ENCODE measurements at regions not wholly inside any gene's neighbourhood (a gene's known extent, or its start where the extent isn't known, plus 50 kb on each side); places are given as distances from the start of the nearest gene placed in this dataset.

DNA sequence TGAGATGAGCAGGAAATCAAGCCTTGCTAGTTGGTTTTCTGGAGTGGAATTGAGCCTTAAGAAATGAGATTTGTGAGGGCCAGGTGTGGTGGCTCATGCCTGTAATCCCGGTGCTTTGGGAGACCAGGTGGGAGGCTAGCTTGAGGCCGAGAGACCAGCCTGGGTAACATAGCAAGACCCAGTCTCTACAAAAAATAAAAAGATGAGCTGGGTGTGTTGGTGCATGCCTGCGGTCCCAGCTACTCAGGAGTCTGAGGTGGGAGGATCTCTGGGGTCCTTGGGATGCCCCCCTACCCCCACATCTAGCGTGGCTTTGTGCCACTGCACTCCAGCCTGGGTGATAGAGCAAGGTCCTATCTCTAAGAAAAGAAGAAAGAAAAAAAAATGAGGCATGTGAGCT lies 104.2 kb upstream of the RTL1 start:
- intact Hi-C loops (cut with micrococcal nuclease): no loop called here
- no peak overlapping the region for H3K14ac ChIP-seq (replicated peaks; ENCODE audit: low read depth, low read length)
- H2BK20ac ChIP-seq (ENCODE audit: low read depth, low read length): no peak overlapping the region
- H3K9me3 ChIP-seq (ENCODE audit: control insufficient read depth, insufficient read depth, low read length): peaks cover 2% of the 10 kb centered on the region; the same call in 1 of the 2 replicates
- H3K4me2 ChIP-seq (ENCODE audit: low read depth, low read length): no peak overlapping the region
- dilution Hi-C loops (cut with HindIII; ENCODE audit: low sequenced_read_pairs, unreplicated experiment): no loop called here
- BruUV-seq (replicated peaks): no TSS peak
- no peak overlapping the region for H2BK120ac ChIP-seq (ENCODE audit: low read depth, low read length)
- H3K27ac ChIP-seq (ENCODE audit: insufficient read depth, low read length): no peak overlapping the region
- no CpG with 5 or more reads among the region's 4 CpGs for WGBS, 2 experiments (ENCODE audit: extremely low coverage in 2 of 2, insufficient read length in 1 of 2)
- no peak overlapping the region for H2AK5ac ChIP-seq (ENCODE audit: low read depth, low read length)
- CTCF ChIA-PET: no interaction called here
- H4K5ac ChIP-seq (ENCODE audit: low read depth, low read length): no peak overlapping the region
- no peak overlapping the region for H3K4me3 ChIP-seq (ENCODE audit: insufficient read depth, low read depth, low read length)
- no peak overlapping the region for H4K8ac ChIP-seq (ENCODE audit: low read depth in 2 of 2, low read length in 2 of 2)
- H3K79me1 ChIP-seq (ENCODE audit: low read depth in 1 of 2, low read length in 2 of 2): peaks cover 6 to 55% of the 10 kb centered on the region in 2 experiments; a peak in 3 of 4 replicates
- H2AK9ac ChIP-seq (replicated peaks; ENCODE audit: low read depth, low read length, poor library complexity): no peak overlapping the region
- no peak overlapping the region for H3K9ac ChIP-seq (ENCODE audit: low read depth, low read length)
- peaks cover 34% of the 10 kb centered on the region for H3K9me1 ChIP-seq (ENCODE audit: insufficient read depth, low read length)
- no peak overlapping the region for H4K91ac ChIP-seq (ENCODE audit: insufficient read depth, low read depth, low read length)
- no peak overlapping the region; the same call in 1 of the 2 replicates for H3K4ac ChIP-seq (ENCODE audit: low read depth, low read length)
- H3K27me3 ChIP-seq (ENCODE audit: control insufficient read depth, insufficient read depth, low read length): no peaks in the 10 kb centered on the region
- no peak overlapping the region for H3K23ac ChIP-seq (ENCODE audit: low read depth, low read length)
- H3K56ac ChIP-seq (ENCODE audit: extremely low read depth, insufficient read depth, low read length): no peak overlapping the region
- no peak overlapping the region for H2AFZ ChIP-seq (replicated peaks; ENCODE audit: low read length, poor library complexity)
- POLR2A ChIA-PET (ENCODE audit: unreplicated experiment): no interaction called here
- no peak overlapping the region for H2BK15ac ChIP-seq (ENCODE audit: low read depth, low read length)
- ATAC-seq (ENCODE audit: low read depth) (no peak), DNase-seq (no peak)
- peaks cover 37% of the 10 kb centered on the region for H4K20me1 ChIP-seq (ENCODE audit: insufficient read depth, low read length)
- in situ Hi-C loops (cut with MboI; ENCODE audit: low sequenced_read_pairs): no loop called here
- peaks cover 50% of the 10 kb centered on the region for H3K36me3 ChIP-seq (ENCODE audit: control insufficient read depth, insufficient read depth, low read length)
- TF ChIP-seq, protein P1, sequence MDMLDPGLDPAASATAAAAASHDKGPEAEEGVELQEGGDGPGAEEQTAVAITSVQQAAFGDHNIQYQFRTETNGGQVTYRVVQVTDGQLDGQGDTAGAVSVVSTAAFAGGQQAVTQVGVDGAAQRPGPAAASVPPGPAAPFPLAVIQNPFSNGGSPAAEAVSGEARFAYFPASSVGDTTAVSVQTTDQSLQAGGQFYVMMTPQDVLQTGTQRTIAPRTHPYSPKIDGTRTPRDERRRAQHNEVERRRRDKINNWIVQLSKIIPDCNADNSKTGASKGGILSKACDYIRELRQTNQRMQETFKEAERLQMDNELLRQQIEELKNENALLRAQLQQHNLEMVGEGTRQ (IDR thresholded peaks at IDR 0.05; ENCODE audit: low read depth, low read length): no peak
- TF ChIP-seq, protein P2, sequence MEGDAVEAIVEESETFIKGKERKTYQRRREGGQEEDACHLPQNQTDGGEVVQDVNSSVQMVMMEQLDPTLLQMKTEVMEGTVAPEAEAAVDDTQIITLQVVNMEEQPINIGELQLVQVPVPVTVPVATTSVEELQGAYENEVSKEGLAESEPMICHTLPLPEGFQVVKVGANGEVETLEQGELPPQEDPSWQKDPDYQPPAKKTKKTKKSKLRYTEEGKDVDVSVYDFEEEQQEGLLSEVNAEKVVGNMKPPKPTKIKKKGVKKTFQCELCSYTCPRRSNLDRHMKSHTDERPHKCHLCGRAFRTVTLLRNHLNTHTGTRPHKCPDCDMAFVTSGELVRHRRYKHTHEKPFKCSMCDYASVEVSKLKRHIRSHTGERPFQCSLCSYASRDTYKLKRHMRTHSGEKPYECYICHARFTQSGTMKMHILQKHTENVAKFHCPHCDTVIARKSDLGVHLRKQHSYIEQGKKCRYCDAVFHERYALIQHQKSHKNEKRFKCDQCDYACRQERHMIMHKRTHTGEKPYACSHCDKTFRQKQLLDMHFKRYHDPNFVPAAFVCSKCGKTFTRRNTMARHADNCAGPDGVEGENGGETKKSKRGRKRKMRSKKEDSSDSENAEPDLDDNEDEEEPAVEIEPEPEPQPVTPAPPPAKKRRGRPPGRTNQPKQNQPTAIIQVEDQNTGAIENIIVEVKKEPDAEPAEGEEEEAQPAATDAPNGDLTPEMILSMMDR (conservative IDR thresholded peaks at IDR 0.05; ENCODE audit: low read depth, low read length): no peak
- TF ChIP-seq CHD1 (IDR thresholded peaks at IDR 0.05; ENCODE audit: low read depth, low read length) (no peak), FOS (IDR thresholded peaks at IDR 0.05; ENCODE audit: low read depth, low read length) (no peak), MXI1 (IDR thresholded peaks at IDR 0.05; ENCODE audit: borderline replicate concordance, low read depth, low read length) (no peak), SMC3 (IDR thresholded peaks at IDR 0.05; ENCODE audit: low read depth, low read length) (no peak), RCOR1 (IDR thresholded peaks at IDR 0.05; ENCODE audit: insufficient replicate concordance, low read length) (no peak), CEBPB (IDR thresholded peaks at IDR 0.05; ENCODE audit: low read depth, low read length) (no peak), RFX5 (IDR thresholded peaks at IDR 0.05; ENCODE audit: low read depth, low read length) (no peak)
- TF ChIP-seq, protein P3, sequence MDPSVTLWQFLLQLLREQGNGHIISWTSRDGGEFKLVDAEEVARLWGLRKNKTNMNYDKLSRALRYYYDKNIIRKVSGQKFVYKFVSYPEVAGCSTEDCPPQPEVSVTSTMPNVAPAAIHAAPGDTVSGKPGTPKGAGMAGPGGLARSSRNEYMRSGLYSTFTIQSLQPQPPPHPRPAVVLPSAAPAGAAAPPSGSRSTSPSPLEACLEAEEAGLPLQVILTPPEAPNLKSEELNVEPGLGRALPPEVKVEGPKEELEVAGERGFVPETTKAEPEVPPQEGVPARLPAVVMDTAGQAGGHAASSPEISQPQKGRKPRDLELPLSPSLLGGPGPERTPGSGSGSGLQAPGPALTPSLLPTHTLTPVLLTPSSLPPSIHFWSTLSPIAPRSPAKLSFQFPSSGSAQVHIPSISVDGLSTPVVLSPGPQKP (IDR thresholded peaks at IDR 0.05; ENCODE audit: borderline replicate concordance, low read depth, low read length): no peak
- H3K4me1 ChIP-seq (ENCODE audit: control insufficient read depth, insufficient read depth, low read length): peaks cover 24% of the 10 kb centered on the region
- H2BK5ac ChIP-seq (ENCODE audit: low read depth, low read length, poor library complexity, severe bottlenecking): no peak overlapping the region
- H3K18ac ChIP-seq (ENCODE audit: low read depth, low read length): no peak overlapping the region
